ENCODE measurements at regions not wholly inside any gene's neighbourhood (a gene's known extent, or its start where the extent isn't known, plus 50 kb on each side); places are given as distances from the start of the nearest gene placed in this dataset.

DNA sequence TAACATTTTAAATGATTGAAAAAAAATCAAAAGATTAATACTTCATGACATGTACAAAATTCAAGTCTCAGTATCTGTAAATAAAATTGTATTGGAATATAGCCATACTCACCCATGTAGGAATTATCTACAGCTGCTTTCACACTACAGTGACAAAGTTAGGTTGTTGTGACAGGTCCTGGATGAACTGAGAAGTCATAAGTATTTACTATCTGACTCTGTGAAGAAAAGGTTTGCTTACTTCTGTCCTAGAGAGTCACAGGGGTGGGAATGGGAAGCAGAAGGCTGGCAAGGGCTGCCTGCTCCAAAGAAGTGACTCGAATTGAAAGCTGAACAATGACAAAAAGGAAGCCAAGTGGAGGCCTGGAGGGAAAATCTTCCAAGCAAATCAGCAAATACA, 155.2 kb downstream of the SLC30A10 start:
- DNase-seq (ENCODE audit: low read depth) = no peak

DNA sequence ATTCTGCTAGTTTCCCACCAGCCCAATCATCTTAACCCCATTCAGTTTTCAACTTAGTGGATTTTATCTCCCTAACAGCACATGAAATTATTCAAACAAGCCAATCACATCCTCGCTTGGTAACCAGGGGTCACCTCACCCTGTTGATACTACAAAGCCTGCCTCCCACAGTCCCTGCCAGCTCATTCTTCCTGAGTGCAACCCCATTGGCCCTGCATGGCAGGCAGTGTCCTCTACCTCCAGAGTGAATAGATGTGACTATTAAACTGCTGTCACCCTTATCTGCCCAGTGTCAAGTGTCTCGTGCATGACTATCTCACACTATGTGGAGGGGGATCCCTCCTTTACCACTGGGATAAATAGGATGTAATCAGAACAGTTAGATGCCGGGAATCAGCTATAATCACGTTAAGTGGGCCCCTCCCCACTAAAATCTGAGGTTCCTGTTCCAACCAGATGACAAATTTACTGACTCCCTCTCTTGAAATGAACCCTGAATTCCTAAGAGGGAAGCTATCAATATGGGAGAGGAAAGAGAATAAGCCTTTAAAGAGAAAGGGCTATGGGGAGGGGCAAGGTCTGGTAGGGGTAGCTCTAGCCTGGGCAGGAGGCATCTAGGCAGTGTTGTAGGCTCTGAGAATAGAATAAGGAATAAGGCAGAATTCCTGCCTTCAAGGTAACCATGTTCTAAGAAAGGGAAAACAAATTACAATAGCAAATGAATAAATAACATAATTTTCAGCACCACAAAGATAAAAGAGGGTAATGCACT, 155.9 kb downstream of the SLC30A10 start:
- DNase-seq (ENCODE audit: low read depth) = peak; percentile 26

DNA sequence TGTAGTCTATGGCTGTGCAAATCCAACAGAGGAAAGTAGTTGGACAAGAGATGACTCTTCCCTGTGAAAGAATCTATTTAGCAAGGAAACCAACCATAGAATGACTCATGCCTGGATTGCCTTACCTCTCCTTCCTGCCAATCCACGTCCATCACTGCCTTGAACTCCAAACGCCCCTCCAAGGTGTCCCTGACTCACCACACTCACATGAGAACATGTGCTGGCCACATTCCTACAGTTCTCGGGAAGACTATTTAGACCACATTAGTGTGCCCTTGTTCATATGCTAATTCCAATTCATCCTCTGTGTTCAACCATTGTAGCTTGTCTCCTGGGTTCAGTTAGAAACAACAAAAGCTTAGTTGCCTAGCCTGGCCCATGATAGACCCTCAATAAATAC, 157.3 kb downstream of the SLC30A10 start:
- DNase-seq (ENCODE audit: low read depth) = peak; percentile 100

DNA sequence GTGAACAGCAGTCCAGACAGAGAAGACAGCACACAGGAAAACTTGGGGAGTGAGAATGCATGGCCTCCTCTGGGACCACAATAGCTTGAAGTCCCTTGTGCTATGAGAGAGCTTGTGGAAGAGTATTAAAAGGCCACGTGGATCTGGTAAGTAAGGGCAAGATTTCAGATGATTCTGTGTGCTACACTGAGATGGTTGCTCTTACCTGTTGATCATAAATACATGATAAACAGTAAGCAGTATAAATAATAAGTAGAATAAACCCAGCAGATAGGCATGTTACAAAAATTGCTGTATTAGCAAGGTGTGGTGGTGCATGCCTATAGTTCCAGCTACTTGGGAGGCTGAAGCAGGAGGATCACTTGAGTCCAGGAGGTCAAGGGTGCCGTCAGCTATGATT, 150.4 kb upstream of the ZC3H11B start:
- no peak for DNase-seq (ENCODE audit: low read depth)

DNA sequence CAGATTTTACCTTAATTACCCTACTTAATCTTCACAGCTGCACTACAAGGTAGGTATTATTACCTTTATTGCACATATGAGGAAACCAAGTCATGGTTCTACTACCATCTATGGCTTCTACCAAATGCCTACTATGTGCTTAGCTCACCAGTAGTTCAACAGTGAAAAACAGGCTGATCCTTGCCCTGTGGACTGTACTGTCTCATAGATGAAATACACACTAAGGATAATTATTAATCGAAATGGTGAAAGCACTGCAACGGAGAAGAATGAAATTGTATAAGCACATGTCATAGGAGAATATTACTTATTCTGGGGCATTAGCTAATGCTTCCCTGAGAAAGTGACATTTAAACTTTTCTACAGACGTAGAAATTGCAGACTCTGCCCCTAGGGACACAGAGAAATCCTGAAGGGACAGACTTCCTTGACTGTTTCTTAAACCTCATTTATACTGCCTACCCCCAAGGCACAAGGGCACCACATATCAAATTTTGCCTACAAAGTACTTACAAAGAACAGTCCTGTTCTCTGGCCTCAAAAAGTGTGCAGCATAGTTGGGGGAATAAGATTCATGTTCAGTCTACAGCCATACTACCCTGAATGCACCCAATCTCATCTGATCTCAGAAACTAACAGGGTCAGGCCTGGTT, 148.4 kb upstream of the ZC3H11B start:
- DNase-seq (ENCODE audit: low read depth) = no peak

DNA sequence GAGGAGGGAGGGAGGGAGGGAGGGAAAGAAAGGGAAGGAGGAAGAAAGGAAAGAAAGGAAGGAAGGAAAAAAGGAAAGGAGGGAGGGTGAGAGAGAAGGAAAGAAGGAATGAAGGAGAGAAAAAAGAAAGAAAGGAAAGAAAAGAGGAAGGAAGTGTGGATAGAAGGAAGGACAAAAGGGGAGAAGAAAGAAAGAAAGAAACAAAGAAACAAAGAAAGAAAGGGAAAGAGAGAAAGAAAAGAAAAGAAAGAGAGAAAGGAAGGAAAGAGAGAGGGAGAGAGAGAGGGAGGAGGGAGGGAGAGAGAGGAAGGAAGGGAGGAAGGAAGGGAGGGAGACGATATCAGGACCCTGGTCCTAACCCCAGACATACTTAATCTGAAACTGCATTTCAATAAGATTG, 146.2 kb upstream of the ZC3H11B start:
- DNase-seq (ENCODE audit: low read depth) = no peak

DNA sequence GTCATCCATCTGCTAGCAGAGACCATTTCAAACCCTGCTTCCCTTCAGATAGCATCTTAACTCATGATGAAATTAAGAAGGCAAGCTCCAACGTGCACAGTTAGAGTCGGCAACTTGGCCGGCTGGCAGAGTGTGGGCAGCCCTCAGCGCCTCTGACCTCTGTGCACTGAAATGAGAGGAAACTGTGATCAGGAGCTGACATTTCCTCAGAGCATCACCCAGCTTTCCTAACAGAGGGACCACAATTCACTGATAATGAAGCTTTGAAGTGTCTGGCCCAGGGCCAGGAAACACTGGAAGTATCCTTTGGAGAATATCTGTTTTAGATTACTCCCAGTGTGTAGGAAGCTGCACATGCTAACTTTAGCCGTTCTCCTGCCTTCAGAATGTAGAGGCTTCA, 145.0 kb upstream of the ZC3H11B start:
- no peak for DNase-seq (ENCODE audit: low read depth)

DNA sequence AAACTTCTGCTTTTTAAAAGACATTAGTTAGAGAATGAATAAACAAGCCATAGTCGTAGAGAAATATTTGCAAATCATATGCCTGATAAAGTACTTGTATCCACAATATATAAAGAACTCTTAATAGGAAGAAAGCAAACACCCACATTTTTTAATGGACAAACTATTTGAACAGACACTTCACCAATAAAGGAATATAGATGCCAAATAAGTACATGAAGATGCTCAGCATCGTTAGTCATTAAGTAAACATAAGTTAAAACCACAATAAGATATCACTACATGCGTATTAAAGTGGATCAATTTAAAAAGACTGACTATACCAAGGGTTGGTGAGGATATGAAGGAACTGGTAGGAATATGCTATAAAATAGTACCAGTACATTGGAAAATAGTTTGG, 142.3 kb upstream of the ZC3H11B start:
- no peak for DNase-seq (ENCODE audit: low read depth)

DNA sequence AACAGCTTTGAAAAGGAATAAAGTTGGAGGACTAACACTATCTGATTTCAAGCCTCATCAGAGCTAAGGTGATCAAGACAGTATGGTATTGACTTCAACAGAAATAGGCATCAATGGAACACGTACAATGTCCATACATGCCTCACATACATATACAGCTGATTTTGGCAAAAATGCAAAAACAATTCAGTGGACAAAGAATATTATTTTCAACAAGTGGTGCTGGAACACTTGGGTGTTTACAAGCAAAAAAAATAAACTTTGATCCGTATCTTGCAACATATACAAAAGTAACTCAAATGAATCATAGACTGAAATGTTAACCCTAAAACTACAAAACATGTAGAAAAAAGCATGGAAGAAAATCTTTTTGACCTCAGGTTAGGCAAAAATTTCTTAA, 141.9 kb upstream of the ZC3H11B start:
- DNase-seq (ENCODE audit: low read depth) = no peak

DNA sequence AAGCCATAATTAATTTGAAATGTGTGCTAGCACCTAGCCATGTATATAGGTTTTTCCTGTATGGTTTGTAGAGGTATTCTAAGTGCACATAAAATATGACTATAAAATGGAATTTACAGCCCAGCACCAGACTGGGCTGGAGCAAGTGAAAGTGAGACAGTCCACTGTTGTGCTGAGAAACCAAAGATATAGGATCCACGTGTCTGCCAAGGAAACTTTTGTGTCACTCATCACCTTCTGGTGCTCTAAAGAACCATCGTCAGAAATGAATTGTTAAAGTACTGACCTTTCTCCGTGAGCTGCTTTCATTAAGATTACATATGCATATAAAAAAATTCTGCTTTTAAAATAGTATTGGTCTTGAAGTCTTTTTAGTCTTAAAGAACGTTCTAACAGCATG, 141.0 kb upstream of the ZC3H11B start:
- no peak for DNase-seq (ENCODE audit: low read depth)

DNA sequence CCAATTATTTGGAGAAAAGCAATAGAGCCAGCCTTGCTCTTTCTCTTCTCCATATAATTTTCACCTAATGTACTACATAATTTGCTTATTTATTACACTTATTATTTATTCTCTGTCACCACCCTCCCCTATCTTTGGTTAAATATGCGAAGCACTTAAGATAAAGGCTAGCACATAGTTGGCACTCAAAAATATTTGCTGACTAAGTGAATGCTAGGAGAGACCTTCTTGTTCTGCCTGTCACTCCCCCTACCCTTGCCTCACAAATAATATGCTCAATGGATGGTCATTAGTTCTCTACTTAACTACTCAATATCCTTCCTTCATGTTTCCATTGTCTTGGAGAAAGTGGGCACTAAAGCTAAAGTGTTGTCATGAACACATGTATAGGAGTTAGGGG, 139.7 kb upstream of the ZC3H11B start:
- DNase-seq (ENCODE audit: low read depth) = no peak

DNA sequence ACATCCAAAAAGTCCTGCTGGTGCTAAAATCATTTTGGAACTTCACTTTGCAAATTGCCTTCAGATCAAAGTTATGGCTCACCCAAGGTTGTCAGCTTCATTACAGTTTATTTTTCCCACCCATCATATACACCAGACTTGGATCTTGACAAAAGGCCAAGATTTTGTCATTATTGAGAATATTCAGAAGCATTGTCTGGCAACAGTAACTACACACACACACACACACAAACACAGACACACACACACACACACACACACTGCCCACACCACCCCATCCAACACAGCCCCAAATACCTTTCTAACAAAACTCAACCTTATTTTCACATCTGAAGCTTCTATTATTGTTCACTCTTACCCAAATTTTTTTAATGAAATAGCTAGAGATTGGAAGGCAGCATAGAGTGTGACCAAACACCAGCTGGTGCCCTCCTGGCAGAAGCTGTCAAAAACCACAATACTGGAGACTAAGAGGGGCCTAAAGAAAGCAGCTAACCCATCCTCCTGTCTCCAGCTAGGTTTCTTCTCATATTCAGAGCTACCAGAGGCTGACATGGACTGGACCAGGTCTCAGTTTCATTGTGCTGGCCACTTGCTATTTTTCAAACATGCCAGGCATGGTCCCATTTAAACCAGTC, 139.1 kb upstream of the ZC3H11B start:
- DNase-seq (ENCODE audit: low read depth) = no peak

DNA sequence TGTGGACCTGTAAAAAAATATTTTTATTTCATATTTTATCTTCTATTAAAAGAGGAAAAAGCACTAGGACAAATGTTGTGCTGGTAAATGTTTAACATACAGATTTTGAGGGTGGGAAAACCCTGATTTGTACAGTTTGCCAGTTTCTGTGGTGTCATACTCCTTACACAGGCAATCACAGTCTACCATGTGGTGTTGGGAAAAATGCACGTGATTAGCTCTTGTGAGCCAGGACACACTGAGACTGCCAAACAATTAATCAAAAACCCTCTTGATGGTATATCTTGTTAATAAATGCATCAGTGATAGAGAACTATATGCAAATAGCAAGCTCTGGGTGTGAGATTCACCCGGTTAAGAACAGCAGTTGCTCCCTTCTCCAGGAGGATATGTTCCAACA, 136.5 kb upstream of the ZC3H11B start:
- DNase-seq (ENCODE audit: low read depth) = no peak

DNA sequence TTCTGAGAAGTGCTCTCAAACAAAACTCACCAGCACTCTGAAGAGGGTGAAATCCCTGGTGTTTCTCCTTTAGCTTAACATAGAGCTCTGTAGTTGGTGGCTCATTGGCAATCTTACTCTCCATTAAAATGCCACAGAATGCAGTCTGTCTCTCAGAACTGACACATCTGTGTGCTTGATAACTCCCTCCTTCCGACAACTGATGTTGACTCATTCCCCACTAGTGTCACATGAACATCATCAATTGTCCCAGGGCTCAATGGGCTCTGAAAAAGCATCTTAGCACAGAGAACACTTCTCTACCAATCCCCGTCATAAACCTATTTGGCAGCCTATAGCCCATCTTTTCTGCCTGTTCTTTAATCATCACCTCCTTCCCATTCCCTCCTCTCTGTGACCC, 133.2 kb upstream of the ZC3H11B start:
- no peak for DNase-seq (ENCODE audit: low read depth)

DNA sequence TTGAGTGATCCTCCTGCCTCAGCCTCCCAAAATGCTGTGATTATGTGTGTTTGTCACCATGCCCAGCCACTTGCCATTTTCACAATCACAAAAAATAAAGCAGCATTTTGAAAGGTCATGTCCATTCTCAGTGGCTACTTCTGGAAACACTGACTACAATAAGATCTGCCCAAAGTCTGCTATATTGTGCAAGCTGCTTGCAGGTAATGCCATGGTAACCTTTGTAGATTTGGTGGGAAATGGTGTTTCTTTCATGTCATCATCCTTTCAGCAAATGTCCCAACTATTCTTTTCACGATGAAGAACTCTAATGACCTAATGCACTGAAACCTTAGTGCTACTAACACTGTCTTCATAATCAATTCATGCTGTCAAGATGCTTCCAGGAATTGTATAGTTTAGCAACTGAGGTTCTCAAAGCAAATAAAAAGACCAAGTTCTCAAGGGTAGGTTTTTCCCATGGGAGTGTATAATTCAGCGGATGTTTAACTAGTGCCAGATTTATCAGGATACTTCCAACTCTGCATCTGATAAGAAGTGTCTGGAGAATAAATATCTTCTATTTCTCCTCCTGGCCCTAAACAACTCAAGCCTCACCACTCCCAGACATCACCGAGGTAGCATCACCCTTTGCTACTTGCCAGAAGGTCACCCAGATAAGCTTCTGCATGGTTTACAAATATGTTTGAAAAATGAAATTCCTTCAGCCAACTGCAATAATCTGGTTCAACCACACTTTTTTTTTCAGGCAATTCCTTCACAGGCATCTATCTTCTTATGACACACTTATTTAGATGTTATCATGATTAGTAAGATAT, 132.0 kb upstream of the ZC3H11B start:
- no peak for DNase-seq (ENCODE audit: low read depth)

DNA sequence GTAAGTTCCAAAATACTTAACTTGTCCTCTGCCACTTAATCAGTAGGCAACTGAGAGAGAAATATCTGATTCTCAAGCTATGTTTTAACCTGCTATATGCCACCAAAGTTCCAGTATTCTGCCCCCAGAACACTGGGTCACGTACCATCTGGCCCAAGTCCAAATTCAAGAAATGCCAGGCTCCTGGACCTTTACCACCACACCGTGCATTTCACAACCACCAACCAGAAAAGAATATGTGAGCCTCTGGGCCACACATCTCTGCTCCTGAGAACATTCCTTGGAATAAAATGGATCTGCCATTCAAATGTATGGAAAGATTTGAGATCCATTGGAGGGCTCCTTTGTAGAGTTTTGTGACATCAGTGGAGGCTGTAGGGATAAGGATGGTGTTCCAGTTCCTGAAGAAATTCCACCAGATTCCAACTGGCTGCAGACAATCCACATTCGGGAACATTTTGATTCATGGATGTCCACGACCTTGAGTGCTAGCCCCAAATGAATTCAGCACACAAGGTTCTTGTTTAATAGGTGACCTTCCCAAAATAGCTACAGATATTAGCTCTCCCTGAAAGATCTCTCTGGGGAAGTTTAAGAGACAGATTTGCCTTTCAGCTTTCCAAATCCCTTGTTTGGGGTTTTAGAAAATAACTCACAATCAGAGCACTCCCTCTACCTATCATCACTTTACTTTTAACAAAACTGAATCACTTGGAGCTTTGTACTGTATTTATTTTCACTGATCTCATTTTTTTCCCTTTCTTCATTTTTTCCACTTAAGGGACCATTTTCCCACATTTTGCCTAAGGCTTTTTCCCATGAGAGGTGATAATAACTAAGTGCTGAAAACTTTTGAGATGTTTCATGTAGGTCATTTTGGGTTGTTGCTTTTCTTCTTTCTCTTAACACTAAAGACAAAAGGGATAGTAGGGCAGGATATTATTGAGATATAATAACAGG, 128.4 kb upstream of the ZC3H11B start:
- DNase-seq (ENCODE audit: low read depth) = no peak

DNA sequence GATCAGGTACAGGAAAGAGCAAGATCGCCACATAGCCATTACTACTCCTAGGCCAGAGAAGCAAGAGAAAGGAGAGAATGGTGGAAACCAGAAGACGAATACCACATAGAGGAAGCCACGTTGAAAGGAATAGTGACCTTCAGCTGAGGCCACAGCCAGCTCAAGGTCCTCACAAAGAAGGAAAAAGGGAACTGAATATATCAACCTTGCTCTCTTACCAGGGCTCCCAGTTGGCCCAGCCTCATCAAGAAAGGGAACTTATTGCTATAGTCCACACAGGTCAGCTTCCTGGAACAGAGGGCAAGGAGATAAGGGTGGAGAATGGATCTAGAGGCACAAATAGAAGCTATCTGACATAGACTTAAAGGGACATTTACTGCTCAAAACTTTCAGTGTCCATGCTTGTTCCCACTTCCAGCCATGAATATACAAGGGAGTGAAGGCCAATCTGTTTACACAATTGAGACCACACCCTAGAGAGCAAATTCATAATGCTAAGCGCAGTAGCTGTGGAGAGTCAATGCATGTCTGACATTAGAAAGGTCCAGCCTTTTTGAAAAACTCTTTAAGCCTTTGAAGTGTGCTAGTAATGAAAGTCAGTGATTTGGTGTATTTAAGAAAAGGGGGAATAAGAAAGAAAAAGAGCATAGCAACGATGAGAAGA, 120.7 kb upstream of the ZC3H11B start:
- no peak for DNase-seq (ENCODE audit: low read depth)

DNA sequence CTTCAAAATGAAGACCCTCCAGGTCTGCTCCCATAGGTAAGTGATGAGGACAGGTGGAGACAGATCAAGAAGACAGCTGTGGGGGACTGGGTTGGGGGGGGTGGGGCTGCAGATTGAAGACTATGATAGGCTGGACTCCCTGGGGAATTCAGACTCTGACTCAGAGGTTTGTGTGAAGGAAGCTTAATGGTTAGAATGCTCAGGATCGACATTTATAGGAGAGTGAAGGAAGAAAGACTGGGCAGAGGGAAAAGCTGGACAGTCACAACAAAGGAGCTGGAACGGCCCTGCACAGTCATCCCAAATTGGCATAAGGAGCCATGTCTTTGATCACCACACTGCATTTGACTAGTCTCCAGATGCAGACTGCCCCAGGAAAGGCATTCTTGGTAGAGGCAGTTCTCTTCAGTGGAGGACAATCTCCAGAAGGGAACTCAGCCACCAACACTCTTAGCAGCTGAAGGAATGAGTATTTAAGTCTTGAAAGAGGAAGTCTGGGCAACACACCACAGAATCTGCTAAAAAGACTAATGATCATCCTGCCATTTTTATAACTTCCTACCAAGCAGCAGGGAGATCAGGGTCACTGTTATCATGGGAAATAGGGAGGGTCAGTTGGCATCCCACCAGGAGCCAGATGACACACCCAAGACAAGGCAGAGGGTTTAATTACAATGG, 120.0 kb upstream of the ZC3H11B start:
- DNase-seq (ENCODE audit: low read depth) = no peak

DNA sequence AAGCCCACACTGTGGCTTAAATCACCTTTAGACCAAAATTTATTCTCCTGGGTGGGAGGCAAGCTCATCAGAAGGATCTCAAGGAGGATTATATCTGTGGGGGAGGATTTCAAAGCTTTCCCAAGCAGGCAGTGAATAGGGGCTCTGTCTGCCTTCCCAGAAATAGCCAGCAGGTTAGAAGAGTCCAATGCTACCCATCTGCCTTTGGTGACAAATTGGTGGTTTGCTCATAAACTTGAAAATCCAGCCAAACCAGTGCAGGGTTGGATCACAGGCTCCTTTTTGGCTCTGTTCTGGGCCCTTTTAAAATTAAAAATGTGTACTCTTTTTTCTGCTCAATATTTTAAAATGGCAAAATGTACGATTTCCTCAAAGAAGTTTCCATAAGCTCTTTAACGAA, 118.9 kb upstream of the ZC3H11B start:
- DNase-seq (ENCODE audit: low read depth) = no peak

All from renal cortical epithelial cell (primary cell).